K562 (cell line): ENCODE measurements at regions not wholly inside any gene's neighbourhood (a gene's known extent, or its start where the extent isn't known, plus 50 kb on each side); places are given as distances from the start of the nearest gene placed in this dataset.

ENCODE experiments used
- EZH2 ChIP-seq: IDR thresholded peaks from 2 replicates; pipeline ENCODE4 v1.6.1; 2012; ENCODE audit warnings: low read depth, mild to moderate bottlenecking, inconsistent platforms, low read length, borderline replicate concordance
- MAFK ChIP-seq: IDR thresholded peaks from 2 replicates; pipeline ENCODE4 v1.6.1; 2011; ENCODE audit warnings: low read length, improper control_type of control experiment
- NFIC ChIP-seq: fragments of 450-650 bp; IDR thresholded peaks from 2 replicates; pipeline ENCODE4 v1.6.1; 2017; ENCODE audit warnings: mild to moderate bottlenecking, inconsistent platforms
- NR2C2 ChIP-seq, 2 experiments: fragments of 200-800 bp in 1 of 2; sonication (Bioruptor generic) in 1 of 2; sonication (generic) in 1 of 2; formaldehyde crosslinking in 1 of 2; IDR thresholded peaks; 2 replicates each; pipeline versions ENCODE4 v1.6.1 to v1.8.0; 2016 to 2022; ENCODE audit warnings: mild to moderate bottlenecking in 1 of 2, missing compliant biosample characterization in 1 of 2, missing genetic modification characterization in 1 of 2, missing genetic modification reagents in 1 of 2
- POLR2A ChIP-seq: fragments of 450-650 bp; conservative IDR thresholded peaks from 2 replicates; pipeline ENCODE4 v1.6.1; 2016
- SRSF9 ChIP-seq: fragments of 200-400 bp; formaldehyde crosslinking; IDR thresholded peaks from 2 replicates; pipeline ENCODE4 v1.6.1; 2017; ENCODE audit warnings: low read depth, low read length, borderline replicate concordance
- TF ChIP-seq, protein P1 (sequence below), 3 experiments: IDR thresholded peaks in 2 of 3; conservative IDR thresholded peaks in 1 of 3; 2 replicates each; pipeline ENCODE4 v1.5.1; 2011 to 2012; ENCODE audit warnings: low read length in 3 of 3, mild to moderate bottlenecking in 3 of 3, control low read depth in 2 of 3, improper control_type of control experiment in 1 of 3, inconsistent platforms in 1 of 3, low read depth in 1 of 3, mixed read lengths in 1 of 3, moderate library complexity in 1 of 3; ENCODE audit not compliant: insufficient read depth in 2 of 3
- TF ChIP-seq, protein P2 (sequence below): sonication (generic); formaldehyde crosslinking; IDR thresholded peaks from 2 replicates; pipeline ENCODE4 v1.8.0; 2022; ENCODE audit warnings: mild to moderate bottlenecking, missing genetic modification reagents

DNA sequence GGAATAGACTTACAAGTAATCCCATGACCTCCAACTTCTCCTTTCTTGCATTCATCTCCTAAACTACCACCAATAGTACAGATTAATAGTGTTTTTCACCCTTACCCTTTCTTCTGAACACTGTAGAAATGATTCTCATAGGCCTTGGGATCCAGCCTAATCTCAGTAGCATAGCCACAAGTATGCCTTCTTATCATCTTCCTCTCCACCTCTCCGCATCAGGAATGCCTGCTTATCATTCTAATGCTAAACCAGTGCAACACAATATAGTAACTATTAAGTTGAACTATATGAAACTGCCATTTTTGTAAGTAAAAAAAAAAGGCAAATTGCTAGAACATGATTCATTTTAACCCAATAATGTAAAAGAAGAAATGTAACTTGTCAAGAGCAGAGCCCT, 79.5 kb upstream of the IL2 start:
- TF ChIP-seq, protein P1, sequence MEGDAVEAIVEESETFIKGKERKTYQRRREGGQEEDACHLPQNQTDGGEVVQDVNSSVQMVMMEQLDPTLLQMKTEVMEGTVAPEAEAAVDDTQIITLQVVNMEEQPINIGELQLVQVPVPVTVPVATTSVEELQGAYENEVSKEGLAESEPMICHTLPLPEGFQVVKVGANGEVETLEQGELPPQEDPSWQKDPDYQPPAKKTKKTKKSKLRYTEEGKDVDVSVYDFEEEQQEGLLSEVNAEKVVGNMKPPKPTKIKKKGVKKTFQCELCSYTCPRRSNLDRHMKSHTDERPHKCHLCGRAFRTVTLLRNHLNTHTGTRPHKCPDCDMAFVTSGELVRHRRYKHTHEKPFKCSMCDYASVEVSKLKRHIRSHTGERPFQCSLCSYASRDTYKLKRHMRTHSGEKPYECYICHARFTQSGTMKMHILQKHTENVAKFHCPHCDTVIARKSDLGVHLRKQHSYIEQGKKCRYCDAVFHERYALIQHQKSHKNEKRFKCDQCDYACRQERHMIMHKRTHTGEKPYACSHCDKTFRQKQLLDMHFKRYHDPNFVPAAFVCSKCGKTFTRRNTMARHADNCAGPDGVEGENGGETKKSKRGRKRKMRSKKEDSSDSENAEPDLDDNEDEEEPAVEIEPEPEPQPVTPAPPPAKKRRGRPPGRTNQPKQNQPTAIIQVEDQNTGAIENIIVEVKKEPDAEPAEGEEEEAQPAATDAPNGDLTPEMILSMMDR (IDR thresholded peaks at IDR 0.05 in 2 of 3, conservative IDR thresholded peaks at IDR 0.05 in 1 of 3; ENCODE audit: insufficient read depth in 2 of 3, low read depth in 1 of 3, low read length in 3 of 3): no peak
- TF ChIP-seq NR2C2 (CRISPR knock-in tag; IDR thresholded peaks at IDR 0.05) (no peak), NR2C2 (tag; IDR thresholded peaks at IDR 0.05) (no peak), SRSF9 (no peak), MAFK (no peak), POLR2A (no peak), EZH2 (no peak), NFIC (no peak)
- TF ChIP-seq, protein P2, sequence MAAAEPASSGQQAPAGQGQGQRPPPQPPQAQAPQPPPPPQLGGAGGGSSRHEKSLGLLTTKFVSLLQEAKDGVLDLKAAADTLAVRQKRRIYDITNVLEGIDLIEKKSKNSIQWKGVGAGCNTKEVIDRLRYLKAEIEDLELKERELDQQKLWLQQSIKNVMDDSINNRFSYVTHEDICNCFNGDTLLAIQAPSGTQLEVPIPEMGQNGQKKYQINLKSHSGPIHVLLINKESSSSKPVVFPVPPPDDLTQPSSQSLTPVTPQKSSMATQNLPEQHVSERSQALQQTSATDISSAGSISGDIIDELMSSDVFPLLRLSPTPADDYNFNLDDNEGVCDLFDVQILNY (CRISPR knock-in tag): no peak
